Breast epithelium (tissue), 3 donors: ENCODE measurements at regions not wholly inside any gene's neighbourhood (a gene's known extent, or its start where the extent isn't known, plus 50 kb on each side); places are given as distances from the start of the nearest gene placed in this dataset.

Experiments used
- POLR2A ChIP-seq: fragments of 450-650 bp; IDR thresholded peaks from one replicate; pipeline ENCODE4 v1.6.1; 2016; ENCODE audit warnings: antibody characterized with exemption, mild to moderate bottlenecking, moderate library complexity
- POLR2AphosphoS5 ChIP-seq, 3 donors: sonication (generic); formaldehyde crosslinking; IDR thresholded peaks; one replicate each; pipeline ENCODE4 v1.6.1; 2017; ENCODE audit warnings: antibody characterized with exemption in 3 of 3

DNA sequence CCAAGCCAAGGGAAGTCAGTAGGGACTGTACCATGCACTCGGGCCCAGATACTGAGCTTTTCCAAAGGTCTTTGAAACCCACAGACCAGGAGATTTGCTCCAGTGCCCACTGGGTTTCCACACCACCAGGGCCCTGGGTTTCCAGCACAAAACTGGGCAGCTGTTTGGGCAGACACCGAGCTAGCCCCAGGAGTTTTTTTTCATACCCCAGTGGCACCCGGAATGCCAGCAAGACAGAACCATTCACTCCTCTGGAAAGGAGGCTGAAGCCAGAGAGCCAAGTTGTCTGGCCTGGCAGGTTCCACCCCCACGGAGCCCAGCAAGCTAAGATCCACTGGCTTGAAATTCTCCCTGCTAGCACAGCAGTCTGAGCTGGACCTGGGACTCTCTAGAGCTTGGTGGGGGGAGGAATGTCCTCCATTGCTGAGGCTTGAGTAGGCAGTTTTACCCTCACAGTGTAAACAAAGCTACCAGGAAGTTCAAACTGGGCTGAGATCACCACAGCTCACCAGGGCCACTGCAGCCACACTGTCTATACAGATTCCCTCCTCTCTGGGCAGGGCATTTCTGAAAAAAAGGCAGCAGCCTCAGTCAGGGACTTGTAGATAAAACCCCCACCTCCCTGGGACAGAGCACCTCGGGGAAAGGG is 793.7 kb downstream of the RPS29 start:
- TF ChIP-seq POLR2A (no peak), POLR2AphosphoS5 (IDR thresholded peaks at IDR 0.05) (no peak)
